ENCODE measurements at regions not wholly inside any gene's neighbourhood (a gene's known extent, or its start where the extent isn't known, plus 50 kb on each side); places are given as distances from the start of the nearest gene placed in this dataset.

DNA sequence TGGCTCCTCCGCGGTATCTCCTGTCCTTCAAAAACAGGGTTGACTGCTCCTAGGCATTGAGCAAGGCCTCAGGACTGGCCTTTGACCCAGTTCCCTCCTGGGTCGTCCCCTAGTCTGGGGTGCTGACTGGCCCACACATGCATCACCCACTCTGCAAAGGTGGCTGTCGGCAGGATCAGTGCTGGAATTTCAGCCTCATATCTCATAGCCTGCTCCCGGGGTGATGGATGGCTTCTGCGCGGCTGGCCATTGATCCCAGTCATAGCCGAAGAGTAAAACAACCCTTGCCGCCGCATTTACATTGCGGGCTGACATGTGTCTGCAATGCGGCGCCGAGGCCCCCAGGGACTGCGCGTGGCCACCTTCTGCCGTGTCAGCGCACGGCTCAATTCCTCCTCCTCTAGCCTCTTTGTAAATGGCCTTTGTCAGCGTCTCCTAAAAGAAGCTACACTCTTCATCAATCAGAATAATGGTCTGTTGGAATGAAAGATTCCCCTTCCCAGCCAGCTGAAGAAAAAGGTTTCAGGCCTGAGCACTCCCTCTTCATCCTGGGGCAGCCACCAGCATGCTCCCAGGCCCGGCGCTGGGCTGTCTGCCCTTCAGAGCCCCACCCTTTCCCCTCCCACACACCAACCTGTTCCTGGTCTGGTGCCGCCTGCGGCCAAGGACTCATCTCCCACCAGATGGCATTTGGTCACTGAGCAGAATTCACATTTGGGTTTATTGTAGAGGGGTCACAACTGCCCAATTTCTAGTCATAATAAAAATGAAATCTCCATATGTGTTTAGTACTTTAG, 159.0 kb downstream of the PJA2 start:
- no peak for TF ChIP-seq POLR2A (IDR thresholded peaks at IDR 0.05)
- TF ChIP-seq, protein P1, sequence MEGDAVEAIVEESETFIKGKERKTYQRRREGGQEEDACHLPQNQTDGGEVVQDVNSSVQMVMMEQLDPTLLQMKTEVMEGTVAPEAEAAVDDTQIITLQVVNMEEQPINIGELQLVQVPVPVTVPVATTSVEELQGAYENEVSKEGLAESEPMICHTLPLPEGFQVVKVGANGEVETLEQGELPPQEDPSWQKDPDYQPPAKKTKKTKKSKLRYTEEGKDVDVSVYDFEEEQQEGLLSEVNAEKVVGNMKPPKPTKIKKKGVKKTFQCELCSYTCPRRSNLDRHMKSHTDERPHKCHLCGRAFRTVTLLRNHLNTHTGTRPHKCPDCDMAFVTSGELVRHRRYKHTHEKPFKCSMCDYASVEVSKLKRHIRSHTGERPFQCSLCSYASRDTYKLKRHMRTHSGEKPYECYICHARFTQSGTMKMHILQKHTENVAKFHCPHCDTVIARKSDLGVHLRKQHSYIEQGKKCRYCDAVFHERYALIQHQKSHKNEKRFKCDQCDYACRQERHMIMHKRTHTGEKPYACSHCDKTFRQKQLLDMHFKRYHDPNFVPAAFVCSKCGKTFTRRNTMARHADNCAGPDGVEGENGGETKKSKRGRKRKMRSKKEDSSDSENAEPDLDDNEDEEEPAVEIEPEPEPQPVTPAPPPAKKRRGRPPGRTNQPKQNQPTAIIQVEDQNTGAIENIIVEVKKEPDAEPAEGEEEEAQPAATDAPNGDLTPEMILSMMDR (IDR thresholded peaks at IDR 0.05): no peak

Data from thyroid gland (tissue), 4 donors.